GM21367 (cell line): ENCODE measurements at regions not wholly inside any gene's neighbourhood (a gene's known extent, or its start where the extent isn't known, plus 50 kb on each side); places are given as distances from the start of the nearest gene placed in this dataset.

ENCODE experiments used
- ATAC-seq: cut with Tn5 transposase; IDR thresholded peaks from one replicate; pipeline ENCODE4 v1.9.1; 2021; ENCODE audit not compliant: unreplicated experiment

DNA sequence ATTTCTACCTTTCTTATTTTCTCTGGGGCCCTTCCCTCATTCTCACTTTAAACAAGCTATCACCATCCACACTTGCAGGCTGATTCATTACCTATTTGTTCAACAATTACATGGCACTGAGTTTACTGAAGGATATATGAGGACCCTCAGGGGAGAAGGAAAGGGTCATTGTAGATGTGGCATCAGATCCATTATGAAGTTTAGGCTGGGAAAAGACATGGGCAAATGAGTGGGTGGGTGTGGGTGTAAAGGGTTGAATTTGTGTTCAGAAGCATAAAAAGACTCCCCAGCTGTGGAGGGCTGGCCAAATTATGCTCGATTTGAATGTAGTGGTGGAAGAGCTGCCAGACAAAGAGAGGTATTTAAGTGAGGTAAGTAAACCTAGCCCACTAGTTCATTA, 55.9 kb upstream of the MTAP start:
- ATAC-seq = no peak

DNA sequence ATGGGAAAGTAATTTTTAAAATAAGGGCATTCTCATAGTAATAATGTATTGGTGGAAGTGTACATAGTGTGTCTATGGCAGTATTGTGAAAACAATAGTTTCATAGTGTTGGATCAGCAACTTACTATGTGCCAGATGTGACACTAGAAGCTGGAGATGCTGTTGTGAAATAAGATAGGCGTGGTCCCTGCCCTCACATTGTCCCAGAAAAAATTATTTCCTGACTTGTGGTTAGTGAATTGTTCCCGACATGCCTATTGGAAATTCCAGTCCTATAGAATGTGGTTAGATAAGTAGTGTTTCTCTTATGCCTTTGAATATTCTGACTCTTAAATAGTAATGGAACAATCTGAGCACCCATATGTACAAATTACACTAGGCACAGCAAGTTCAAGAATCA, 55.3 kb upstream of the MTAP start:
- ATAC-seq = no peak

DNA sequence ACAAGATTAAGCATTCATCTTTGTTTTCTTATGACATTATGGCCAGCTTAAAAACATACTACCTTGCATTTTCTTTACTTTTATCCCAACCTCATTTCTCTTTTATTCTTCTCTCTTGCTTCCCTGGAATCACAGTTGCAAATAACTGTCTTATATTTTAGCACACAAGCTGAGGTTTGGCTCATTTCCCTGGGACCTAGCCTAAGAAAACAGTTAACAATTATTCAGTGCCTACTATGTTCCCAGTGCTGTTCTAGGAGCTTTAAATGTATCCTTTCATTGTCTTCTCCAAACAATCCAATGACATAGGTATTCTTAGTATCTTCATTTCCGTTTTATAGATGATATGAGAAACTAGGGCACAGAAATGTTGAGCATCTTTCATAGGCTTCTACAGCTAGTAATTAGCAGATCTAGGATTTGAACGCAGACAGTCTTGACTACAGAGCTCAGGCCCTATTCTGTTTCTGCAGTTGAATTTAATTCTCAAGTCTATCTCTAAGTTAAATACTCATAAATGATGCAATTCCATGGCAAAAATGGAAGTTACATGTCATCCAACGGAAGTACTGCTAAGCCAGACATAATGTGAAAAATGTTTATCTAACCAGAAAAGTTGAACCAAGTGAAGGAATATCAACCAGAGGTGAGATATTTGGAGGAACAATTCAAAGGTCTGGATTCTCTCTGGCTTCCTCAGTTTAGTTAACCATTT, 52.3 kb upstream of the MTAP start:
- no peak for ATAC-seq

DNA sequence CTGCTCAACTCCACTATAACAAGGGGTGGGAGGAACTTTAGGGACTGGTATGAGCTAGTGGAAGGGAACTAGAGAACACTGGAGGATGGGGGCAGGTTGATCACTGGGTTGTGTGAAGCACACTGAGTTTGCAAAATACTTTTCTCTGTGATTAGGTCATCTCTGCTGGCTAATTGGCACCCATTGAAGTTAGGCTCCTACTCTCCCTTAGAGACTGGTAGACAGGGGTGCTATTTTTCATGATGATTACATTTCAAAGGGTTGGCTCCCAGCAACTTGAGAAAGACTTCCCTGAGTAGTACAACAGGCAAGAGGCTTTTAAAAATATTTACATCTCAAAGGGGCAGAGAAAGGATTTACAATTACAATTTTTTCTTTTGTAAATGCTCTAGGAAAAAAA, 50.4 kb upstream of the MTAP start:
- ATAC-seq = no peak
